Muscle of leg (tissue), 3 donors: ENCODE measurements at regions not wholly inside any gene's neighbourhood (a gene's known extent, or its start where the extent isn't known, plus 50 kb on each side); places are given as distances from the start of the nearest gene placed in this dataset.
"Not testable (repeated sequence)": the region's sequence is repeated elsewhere in the genome, so short reads cannot be mapped to it uniquely, and the experiment has no call there.

ENCODE experiments used
- DNase-seq: peaks from one replicate; pipeline ENCODE4 v3.0.0; 2013
- H3K27ac ChIP-seq: one replicate; pipeline ENCODE4 v1.5.1; 2013; ENCODE audit warnings: mild to moderate bottlenecking, low read length, control low read depth
- H3K27me3 ChIP-seq: one replicate; pipeline ENCODE4 v1.6.1; 2013; ENCODE audit warnings: low read length; ENCODE audit not compliant: control insufficient read depth, insufficient read depth
- H3K36me3 ChIP-seq: one replicate; pipeline ENCODE4 v1.6.1; 2013; ENCODE audit warnings: low read length; ENCODE audit not compliant: control insufficient read depth, insufficient read depth
- H3K4me1 ChIP-seq: one replicate; pipeline ENCODE4 v1.6.1; 2013; ENCODE audit warnings: low read length; ENCODE audit not compliant: control insufficient read depth, insufficient read depth
- H3K4me3 ChIP-seq: one replicate; pipeline ENCODE4 v1.5.1; 2013; ENCODE audit warnings: low read length, control low read depth
- H3K9me3 ChIP-seq: replicated peaks from 2 replicates; pipeline ENCODE4 v1.6.1; 2013; ENCODE audit warnings: low read depth, low read length; ENCODE audit not compliant: control insufficient read depth
- WGBS: methylation state at CpG from one replicate; pipeline ENCODE4 v1.1.5; 2013; ENCODE audit warnings: missing lambda C conversion rate; ENCODE audit not compliant: insufficient coverage; 5-methylcytosine and 5-hydroxymethylcytosine counted together

- H3K27me3 ChIP-seq, H3K36me3 ChIP-seq, DNase-seq, H3K27ac ChIP-seq, H3K4me3 ChIP-seq, H3K4me1 ChIP-seq, H3K9me3 ChIP-seq: not testable (repeated sequence)
- WGBS, result no CpG with 5 or more reads among the region's 2 CpGs
Measured at GRCh38 chr11:87452025-87452424, 414.3 kb downstream of the TMEM135 start.

GRCh38 chr11:87451395-87451794, 413.7 kb downstream of the TMEM135 start:
- Histone ChIP-seq H3K9me3 (no peaks in the 10 kb centered on the region), H3K4me3 (no peak overlapping the region), H3K36me3 (no peaks in the 10 kb centered on the region), H3K27me3 (no peaks in the 10 kb centered on the region), H3K4me1 (no peaks in the 10 kb centered on the region), H3K27ac (no peak overlapping the region)
- WGBS, result 76% methylated on average over 4 of the region's 6 CpGs
- no peak for DNase-seq

- Histone ChIP-seq H3K9me3 (no peaks in the 10 kb centered on the region), H3K36me3 (no peaks in the 10 kb centered on the region), H3K27ac (no peak overlapping the region), H3K27me3 (no peaks in the 10 kb centered on the region), H3K4me3 (no peak overlapping the region), H3K4me1 (no peaks in the 10 kb centered on the region)
- WGBS, result no CpG with 5 or more reads among the region's 2 CpGs
- DNase-seq, result no peak
Measured at GRCh38 chr11:87447606-87448005, 409.9 kb downstream of the TMEM135 start.

GRCh38 chr11:87444993-87445392, 407.3 kb downstream of the TMEM135 start:
- Histone ChIP-seq H3K36me3 (no peaks in the 10 kb centered on the region), H3K4me3 (no peak overlapping the region), H3K27me3 (no peaks in the 10 kb centered on the region), H3K9me3 (no peaks in the 10 kb centered on the region), H3K27ac (no peak overlapping the region), H3K4me1 (no peaks in the 10 kb centered on the region)
- peak; percentile 82 for DNase-seq
- WGBS, result no CpG with 5 or more reads among the region's 1 CpG

GRCh38 chr11:87443707-87444106, 406.0 kb downstream of the TMEM135 start:
- Histone ChIP-seq H3K36me3 (no peaks in the 10 kb centered on the region), H3K4me1 (peaks cover 3% of the 10 kb centered on the region), H3K4me3 (no peak overlapping the region), H3K27me3 (no peaks in the 10 kb centered on the region), H3K9me3 (no peaks in the 10 kb centered on the region), H3K27ac (no peak overlapping the region)
- no CpG with 5 or more reads among the region's 2 CpGs for WGBS
- DNase-seq, result no peak

GRCh38 chr11:87440076-87440770, 402.5 kb downstream of the TMEM135 start:
- WGBS, result 0% methylated on average over 1 of the region's 3 CpGs
- H3K27me3 ChIP-seq, result no peaks in the 10 kb centered on the region
- DNase-seq, result peak; percentile 96

GRCh38 chr11:87438416-87438815, 400.7 kb downstream of the TMEM135 start:
- no peaks in the 10 kb centered on the region for H3K27me3 ChIP-seq
- DNase-seq, result no peak

More at GRCh38 chr11:87440076-87440770, 402.5 kb downstream of the TMEM135 start:
- Histone ChIP-seq H3K27ac (peak overlapping the region; percentile 56), H3K9me3 (no peaks in the 10 kb centered on the region), H3K4me1 (peaks cover 3% of the 10 kb centered on the region), H3K36me3 (no peaks in the 10 kb centered on the region), H3K4me3 (no peak overlapping the region)

GRCh38 chr11:87437844-87438223, 400.1 kb downstream of the TMEM135 start:
- no peak overlapping the region for H3K4me3 ChIP-seq
- H3K9me3 ChIP-seq, result no peaks in the 10 kb centered on the region
- H3K36me3 ChIP-seq, result no peaks in the 10 kb centered on the region
- H3K27ac ChIP-seq, result no peak overlapping the region
- DNase-seq, result peak; percentile 37
- H3K4me1 ChIP-seq, result peaks cover 3% of the 10 kb centered on the region
- no peaks in the 10 kb centered on the region for H3K27me3 ChIP-seq

More at GRCh38 chr11:87438416-87438815, 400.7 kb downstream of the TMEM135 start:
- Histone ChIP-seq H3K4me3 (no peak overlapping the region), H3K27ac (no peak overlapping the region), H3K4me1 (peaks cover 3% of the 10 kb centered on the region), H3K36me3 (no peaks in the 10 kb centered on the region), H3K9me3 (no peaks in the 10 kb centered on the region)
- WGBS, result no CpG with 5 or more reads among the region's 1 CpG

GRCh38 chr11:87437133-87437843, 399.6 kb downstream of the TMEM135 start:
- no peak overlapping the region for H3K27ac ChIP-seq
- H3K4me3 ChIP-seq, result no peak overlapping the region
- peaks cover 3% of the 10 kb centered on the region for H3K4me1 ChIP-seq
- no peaks in the 10 kb centered on the region for H3K9me3 ChIP-seq
- no CpG with 5 or more reads among the region's 5 CpGs for WGBS
- H3K27me3 ChIP-seq, result no peaks in the 10 kb centered on the region
- H3K36me3 ChIP-seq, result no peaks in the 10 kb centered on the region
- DNase-seq, result no peak

GRCh38 chr11:87432022-87432421, 394.3 kb downstream of the TMEM135 start:
- Histone ChIP-seq H3K27me3 (no peaks in the 10 kb centered on the region), H3K9me3 (no peaks in the 10 kb centered on the region), H3K4me1 (peaks cover 8% of the 10 kb centered on the region), H3K4me3 (no peak overlapping the region), H3K27ac (no peak overlapping the region), H3K36me3 (no peaks in the 10 kb centered on the region)
- WGBS, result 8% methylated on average over 2 of the region's 4 CpGs
- peak; percentile 90 for DNase-seq
